ENCODE measurements at regions not wholly inside any gene's neighbourhood (a gene's known extent, or its start where the extent isn't known, plus 50 kb on each side); places are given as distances from the start of the nearest gene placed in this dataset.
"Not testable (repeated sequence)": the region's sequence is repeated elsewhere in the genome, so short reads cannot be mapped to it uniquely, and the experiment has no call there.

DNA sequence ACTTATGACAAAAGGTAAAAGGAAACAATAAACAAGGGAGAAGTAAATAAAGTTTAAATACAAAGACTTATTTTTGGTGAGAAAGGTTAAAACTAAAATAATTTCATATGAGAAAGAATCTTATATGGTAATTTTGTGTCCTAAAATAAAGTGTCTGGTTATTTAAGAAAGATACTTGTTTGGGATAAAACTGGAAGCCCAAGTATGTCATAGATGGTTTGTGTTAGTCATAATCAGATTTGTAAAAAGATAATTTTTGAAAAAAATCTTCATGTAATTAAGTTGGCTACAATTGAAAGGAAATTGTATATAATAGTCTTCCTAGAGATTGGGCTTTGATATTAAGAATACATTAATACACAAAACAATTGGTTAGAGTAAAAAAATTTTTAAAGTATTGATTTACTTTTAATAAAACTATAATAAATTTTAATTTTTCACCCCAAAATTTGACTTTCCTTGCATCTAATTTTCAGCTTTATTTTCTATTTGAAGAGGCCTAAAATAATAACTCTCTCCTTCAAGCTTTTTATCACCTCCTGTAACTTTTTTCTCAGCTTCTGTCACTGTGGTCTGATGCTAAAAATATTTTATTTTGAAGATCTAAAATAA lies 315.6 kb downstream of the SLITRK5 start:
- no peak for DNase-seq

GRCh38 chr13:87998081-87998480 lies 326.9 kb downstream of the SLITRK5 start:
- DNase-seq: no peak

GRCh38 chr13:87999240-87999700 lies 328.1 kb downstream of the SLITRK5 start:
- no peak for DNase-seq

- no peak for DNase-seq
These were observed 328.6 kb downstream of the SLITRK5 start for GRCh38 chr13:87999788-88000187.

DNA sequence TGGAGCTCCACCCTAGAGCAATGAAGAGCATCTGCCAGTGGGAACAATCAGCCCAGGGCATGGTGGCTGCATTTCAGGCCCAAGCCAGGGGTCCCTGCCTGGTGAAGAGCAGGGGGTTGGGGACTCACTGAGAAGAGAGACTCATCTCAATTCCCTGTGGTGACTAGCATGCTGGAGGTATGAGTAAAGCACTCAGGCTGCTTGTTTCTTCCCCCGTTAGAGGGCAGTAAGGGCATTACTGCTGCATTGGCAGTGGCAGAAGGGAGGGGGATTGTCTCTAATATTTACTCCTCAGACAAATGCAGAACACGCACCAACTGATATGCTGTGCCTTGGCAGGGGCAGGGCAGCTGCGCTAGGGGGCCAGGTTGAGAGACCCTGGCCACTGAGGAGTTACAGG lies 329.1 kb downstream of the SLITRK5 start:
- DNase-seq: no peak

- no peak for DNase-seq
These were observed 329.6 kb downstream of the SLITRK5 start for GRCh38 chr13:88000787-88001186.

DNA sequence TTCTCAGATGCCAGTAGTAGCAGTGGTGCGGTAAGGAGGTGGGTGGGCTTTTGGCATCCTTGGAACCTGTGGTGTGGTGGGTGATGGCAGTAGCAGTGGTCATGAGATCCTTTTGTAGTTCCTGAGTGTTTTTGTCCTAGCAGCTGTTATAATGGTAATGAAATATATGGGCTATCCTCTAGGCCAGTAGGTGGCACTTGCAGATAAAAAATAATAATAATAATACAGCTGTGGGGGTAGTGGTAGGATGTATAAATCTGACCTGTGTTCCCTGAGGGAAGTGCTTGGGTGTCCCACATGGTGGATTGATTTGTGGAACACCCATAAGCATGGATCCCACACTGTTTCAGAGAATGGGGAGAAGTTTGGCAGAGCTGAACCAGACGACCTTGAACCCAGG lies 334.0 kb downstream of the SLITRK5 start:
- DNase-seq: no peak

DNA sequence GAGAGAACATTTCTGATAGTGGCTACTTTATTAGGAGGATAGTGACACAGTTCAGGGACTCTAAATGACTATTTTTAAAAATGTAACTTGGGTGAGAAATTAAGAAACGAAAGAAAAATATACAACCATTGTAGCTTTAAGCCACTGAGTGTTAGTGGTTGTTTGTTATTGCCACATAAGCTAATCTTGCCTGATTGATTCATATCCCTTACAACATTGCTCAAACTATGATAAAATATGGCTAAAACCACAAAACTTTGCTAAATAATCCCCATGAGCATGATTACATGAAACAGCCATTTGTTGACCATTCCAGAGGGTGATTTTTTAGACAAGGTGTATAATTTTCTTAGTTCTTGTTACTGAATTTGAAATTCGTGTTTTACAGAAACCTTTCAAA lies 343.4 kb downstream of the SLITRK5 start:
- DNase-seq: no peak

DNA sequence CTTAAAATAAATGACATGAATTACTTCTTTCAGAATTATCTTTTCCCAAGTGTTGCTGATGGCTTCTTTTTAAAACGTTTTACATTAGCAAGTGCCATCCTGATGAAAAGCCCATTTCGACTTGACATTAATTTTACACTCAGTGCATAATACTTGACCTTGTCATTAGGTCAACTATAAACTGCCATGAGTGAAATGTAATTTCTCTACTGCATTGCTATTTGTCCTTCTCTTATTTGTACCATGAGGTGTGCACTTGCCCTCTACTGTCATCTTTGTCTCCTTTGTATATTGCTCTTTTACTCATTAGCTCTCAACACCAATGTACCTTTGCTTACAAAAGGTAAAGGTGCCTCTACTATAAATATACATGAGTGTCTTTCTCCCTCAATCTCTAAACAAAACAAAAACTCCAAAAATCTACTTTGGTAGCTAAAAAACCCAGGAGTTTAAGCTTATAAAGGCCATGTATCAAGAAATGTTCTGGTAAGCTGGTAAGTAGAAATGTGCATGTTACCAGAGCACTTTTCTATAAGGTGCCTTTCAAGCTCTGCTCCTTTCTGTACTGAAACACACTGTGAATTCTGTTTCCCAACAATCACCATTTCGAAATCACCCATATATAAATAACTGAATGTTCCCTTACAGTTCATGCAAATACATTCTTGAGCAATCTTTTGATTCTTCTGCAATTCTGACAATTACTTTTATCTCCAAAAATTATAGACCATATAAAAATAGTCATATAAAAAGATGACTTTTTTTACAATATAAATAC lies 351.4 kb downstream of the SLITRK5 start:
- DNase-seq: no peak

- no peak for DNase-seq
These were observed 355.1 kb downstream of the SLITRK5 start for GRCh38 chr13:88026241-88026640.

DNA sequence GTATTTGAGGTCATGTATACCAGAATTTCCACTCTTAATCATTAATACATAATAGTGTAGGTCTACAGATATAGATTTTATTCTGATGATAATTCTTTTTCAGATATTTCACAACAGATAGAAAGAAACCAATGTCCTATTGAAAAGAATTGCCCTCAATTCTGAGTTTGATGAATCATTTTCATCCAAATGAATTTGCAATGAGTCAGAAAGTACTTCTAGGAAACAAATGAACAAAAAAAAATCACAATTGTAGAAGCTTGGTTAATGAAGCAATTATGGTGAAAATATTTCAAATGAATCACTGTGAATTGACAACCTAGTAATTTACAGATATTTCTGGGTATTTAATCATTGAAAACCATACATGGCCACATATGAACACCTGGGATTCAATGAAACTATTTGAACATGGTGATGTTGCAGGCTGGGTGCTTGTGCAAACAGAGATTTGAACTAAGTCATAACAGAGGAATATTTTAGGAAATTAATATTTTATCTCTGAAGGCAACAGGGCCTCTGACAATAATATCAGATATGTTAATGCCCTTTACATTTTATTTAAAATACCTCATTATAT lies 360.9 kb downstream of the SLITRK5 start:
- no peak for DNase-seq

DNA sequence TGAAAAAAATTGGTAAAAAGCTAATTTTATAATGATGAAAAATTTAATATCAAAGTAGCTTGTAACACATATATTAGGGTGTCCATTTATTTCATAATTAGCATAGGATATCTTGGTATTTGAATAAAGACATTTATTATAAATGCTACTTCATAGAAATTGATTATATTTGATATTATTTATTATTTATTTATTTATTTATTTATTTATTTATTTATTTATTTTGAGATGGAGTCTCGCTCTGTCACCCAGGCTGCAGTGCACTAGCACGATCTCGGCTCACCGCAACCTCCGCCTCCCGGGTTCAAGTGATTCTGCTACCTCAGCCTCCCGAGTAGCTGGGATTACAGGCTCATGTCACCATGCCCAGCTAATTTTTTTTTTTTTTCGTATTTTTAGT lies 365.0 kb downstream of the SLITRK5 start:
- DNase-seq: not testable (repeated sequence)

- no peak for DNase-seq
These were observed 371.3 kb downstream of the SLITRK5 start for GRCh38 chr13:88042489-88042888.

- no peak for DNase-seq
These were observed 380.7 kb downstream of the SLITRK5 start for GRCh38 chr13:88051746-88052482.

GRCh38 chr13:88063741-88064140 lies 392.6 kb downstream of the SLITRK5 start:
- DNase-seq: no peak

DNA sequence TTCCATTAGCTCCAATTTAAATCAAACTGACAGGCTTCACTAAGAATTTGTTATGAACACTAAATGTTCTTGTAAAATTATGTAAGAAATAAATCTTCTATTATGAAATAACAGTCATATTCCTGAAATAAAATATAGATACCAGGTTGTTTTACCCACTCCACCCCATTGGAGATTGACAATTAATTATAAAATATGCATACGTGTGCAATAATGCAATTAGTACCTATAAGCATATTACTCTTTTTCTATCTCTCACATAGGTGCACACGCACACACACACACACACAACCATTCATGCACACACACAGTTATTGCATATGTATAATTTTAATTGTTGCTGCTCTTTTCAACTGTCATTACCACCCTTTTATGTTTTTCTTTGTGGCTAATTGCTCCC lies 395.7 kb downstream of the SLITRK5 start:
- no peak for DNase-seq

- no peak for DNase-seq
These were observed 397.1 kb downstream of the SLITRK5 start for GRCh38 chr13:88068316-88068715.

DNA sequence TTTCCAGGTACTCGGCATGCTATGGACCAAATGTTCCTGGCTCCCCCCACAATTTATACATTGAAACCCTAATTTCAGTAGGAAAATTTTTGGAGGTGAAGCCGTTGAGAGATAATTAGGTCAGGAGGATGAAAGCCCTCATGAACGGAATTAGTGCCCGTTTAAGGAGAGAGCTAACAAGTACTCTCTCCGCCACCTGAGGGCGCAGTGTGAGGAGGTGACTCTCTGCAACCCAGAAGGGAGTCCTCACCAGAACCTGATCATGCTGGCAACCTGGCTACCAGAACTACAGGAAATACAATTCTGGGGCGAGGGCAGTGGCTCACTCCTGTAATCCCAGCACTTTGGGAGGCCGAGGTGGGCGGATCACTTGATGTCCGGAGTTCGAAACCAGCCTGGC lies 397.8 kb downstream of the SLITRK5 start:
- DNase-seq: no peak

DNA sequence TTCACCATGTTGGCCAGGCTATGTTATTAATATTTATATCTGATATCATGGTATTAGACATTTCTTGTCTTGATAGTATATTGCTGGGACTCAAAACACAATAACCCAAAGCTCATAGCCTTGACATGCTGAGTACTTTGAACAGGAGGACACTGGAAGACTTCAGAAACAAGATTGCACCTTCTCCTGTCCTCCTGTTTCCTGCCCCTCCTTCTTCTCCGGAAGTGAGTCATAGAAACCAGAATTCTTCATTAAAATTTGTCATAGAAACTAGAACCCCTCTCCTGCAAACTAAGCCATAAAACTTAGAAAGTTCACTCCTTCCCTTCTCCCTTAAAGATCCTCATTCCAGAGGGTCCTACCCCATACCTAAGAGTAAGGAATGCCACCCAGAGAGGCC lies 400.2 kb downstream of the SLITRK5 start:
- no peak for DNase-seq

DNA sequence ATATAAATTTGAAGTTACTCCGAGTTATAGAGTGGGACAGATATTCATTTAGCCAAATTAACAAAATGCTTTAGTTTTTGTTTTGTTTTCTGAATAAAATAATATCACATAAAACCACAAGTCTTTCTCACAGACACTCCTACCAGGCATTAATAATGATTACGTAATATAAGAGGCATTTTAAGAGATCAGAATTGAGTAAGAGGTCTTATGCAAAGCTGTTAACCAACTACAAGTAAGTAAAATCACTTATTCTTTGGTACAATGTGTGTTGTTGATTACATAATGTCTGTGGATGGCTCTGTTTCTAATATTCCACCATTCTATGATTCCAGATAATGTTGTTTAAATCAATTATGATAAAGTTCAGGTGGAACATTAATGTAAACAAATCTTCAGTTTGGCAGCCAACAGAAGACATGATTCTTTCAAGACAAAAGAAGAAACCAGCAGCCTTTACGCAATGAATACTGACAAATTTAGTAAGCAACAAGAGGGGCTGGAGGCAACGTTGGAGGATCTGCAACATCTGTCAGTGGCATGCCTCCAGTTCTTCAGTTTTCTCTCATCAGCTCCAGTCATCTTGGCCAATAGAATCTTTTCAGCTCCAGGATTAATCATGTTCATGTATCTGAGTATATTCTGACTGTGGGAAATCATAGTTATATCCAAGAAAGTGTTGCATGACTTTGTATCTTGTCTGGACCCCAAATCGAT lies 403.8 kb downstream of the SLITRK5 start:
- DNase-seq: no peak

GRCh38 chr13:88085036-88085435 lies 413.9 kb downstream of the SLITRK5 start:
- DNase-seq: no peak

- DNase-seq: no peak
These were observed 415.4 kb downstream of the SLITRK5 start for GRCh38 chr13:88086577-88086976.

DNA sequence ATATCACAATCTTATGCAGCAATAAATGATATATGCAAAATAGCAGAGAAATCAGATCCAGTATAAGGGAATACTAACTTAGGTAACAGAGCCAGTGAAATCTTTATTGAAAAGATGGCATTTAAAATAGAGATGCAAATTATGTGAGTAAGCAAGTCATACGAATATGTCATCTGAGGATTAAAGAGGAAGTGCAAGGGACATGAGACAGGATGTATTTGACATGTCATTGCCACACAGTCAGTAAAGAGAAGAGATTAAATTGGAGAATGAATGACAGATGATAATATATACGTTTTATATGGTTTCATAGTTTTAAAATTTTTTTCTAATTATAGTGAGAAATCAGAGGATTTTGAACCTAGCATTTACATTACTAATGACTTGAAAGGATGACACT lies 426.4 kb downstream of the SLITRK5 start:
- DNase-seq: no peak

All from CD4-positive, alpha-beta T cell treated with Interleukin-6 for 4 hours (primary cell).